B cell (primary cell): ENCODE measurements at regions not wholly inside any gene's neighbourhood (a gene's known extent, or its start where the extent isn't known, plus 50 kb on each side); places are given as distances from the start of the nearest gene placed in this dataset.

Experiments used
- ATAC-seq: fragments of 200-7000 bp; cut with Tn5 transposase; one replicate; pipeline ENCODE4 v1.10.0; 2021; ENCODE audit warnings: low read depth, mild to moderate bottlenecking, moderate number of reproducible peaks, moderate library complexity
- CTCF ChIA-PET: fragments of 350-600 bp; sonication (Branson Sonifier 250); formaldehyde crosslinking; loops from one replicate; lab custom pipeline; 2021; ENCODE audit warnings: antibody characterized with exemption, inconsistent platforms; lab: Charles Lee
- POLR2A ChIA-PET: fragments of 350-600 bp; sonication (Branson Sonifier 250); formaldehyde crosslinking; loops from one replicate; lab custom pipeline; 2021; ENCODE audit warnings: antibody characterized with exemption; lab: Charles Lee
- DNase-seq: peaks from one replicate; pipeline ENCODE4 v3.0.0; 2013
- H2AFZ ChIP-seq: 2 replicates; pipeline ENCODE4 v1.6.1; 2012; ENCODE audit warnings: mild to moderate bottlenecking, low read depth, low read length; ENCODE audit not compliant: insufficient read depth, poor library complexity, severe bottlenecking
- H3K27ac ChIP-seq, 2 donors: 1 replicate in 1 of 2; 2 replicates in 1 of 2; pipeline ENCODE4 v1.5.1; 2012 to 2013; ENCODE audit warnings: low read length in 2 of 2, mild to moderate bottlenecking in 2 of 2, moderate library complexity in 1 of 2
- H3K27me3 ChIP-seq, 4 experiments: fragments of 200-600 bp in 1 of 4; sonication (generic) in 1 of 4; replicated peaks in 1 of 4; 1 replicate in 2 of 4; 2 replicates in 2 of 4; pipeline versions ENCODE4 v1.6.1 to v1.7.0; 2013 to 2016; ENCODE audit warnings: low read length in 3 of 4, mild to moderate bottlenecking in 2 of 4, mixed read lengths in 1 of 4, moderate library complexity in 1 of 4; ENCODE audit not compliant: insufficient read depth in 4 of 4, control insufficient read depth in 3 of 4; ENCODE audit errors: control extremely low read depth in 1 of 4
- H3K36me3 ChIP-seq, 2 experiments: replicated peaks in 1 of 2; 1 replicate in 1 of 2; 2 replicates in 1 of 2; pipeline versions ENCODE4 v1.6.1 to v1.7.1; 2013; ENCODE audit warnings: low read length in 1 of 2; ENCODE audit not compliant: insufficient read depth in 2 of 2, control insufficient read depth in 1 of 2; ENCODE audit errors: control extremely low read depth in 1 of 2, extremely low read depth in 1 of 2
- H3K4me1 ChIP-seq, 2 donors: fragments of 200-600 bp in 1 of 2; sonication (generic) in 1 of 2; 1 replicate in 1 of 2; 2 replicates in 1 of 2; pipeline versions ENCODE4 v1.5.1 to v1.6.1; 2013 to 2017; ENCODE audit warnings: low read length in 2 of 2; ENCODE audit not compliant: control insufficient read depth in 2 of 2, insufficient read depth in 2 of 2
- H3K4me2 ChIP-seq: replicated peaks from 2 replicates; pipeline ENCODE3; 2012; ENCODE audit warnings: mild to moderate bottlenecking, low read depth, low read length; ENCODE audit not compliant: poor library complexity, severe bottlenecking
- H3K4me3 ChIP-seq, 5 experiments: fragments of 200-600 bp in 1 of 5; sonication (generic) in 1 of 5; 1 replicate in 3 of 5; 2 replicates in 2 of 5; pipeline versions ENCODE4 v1.5.1 to v1.7.0; 2011 to 2016; ENCODE audit warnings: low read length in 4 of 5, mild to moderate bottlenecking in 4 of 5, low read depth in 2 of 5, control low read depth in 1 of 5, moderate library complexity in 1 of 5; ENCODE audit not compliant: insufficient read depth in 1 of 5; ENCODE audit errors: control extremely low read depth in 1 of 5, extremely low read depth in 1 of 5
- H3K79me2 ChIP-seq: fragments of 200-600 bp; sonication (generic); one replicate; pipeline ENCODE4 v1.6.0; 2016; ENCODE audit warnings: low read length; ENCODE audit not compliant: control insufficient read depth, insufficient read depth
- H3K9ac ChIP-seq: fragments of 200-600 bp; sonication (generic); 2 replicates; pipeline ENCODE4 v1.6.1; 2017; ENCODE audit warnings: mild to moderate bottlenecking, low read length, moderate library complexity
- H3K9me3 ChIP-seq, 3 donors: one replicate each; pipeline versions ENCODE4 v1.6.1 to v1.7.1; 2013; ENCODE audit warnings: low read length in 2 of 3; ENCODE audit not compliant: control insufficient read depth in 2 of 3, insufficient read depth in 1 of 3; ENCODE audit errors: control extremely low read depth in 1 of 3
- H4K20me1 ChIP-seq: 2 replicates; pipeline ENCODE4 v1.6.0; 2012; ENCODE audit warnings: mild to moderate bottlenecking, low read length; ENCODE audit not compliant: insufficient read depth, control insufficient read depth, poor library complexity, severe bottlenecking
- H3K27ac Mint-ChIP-seq: one replicate; pipeline ENCODE4 v1.8.0; 2021; ENCODE audit warnings: mixed read lengths
- H3K27me3 Mint-ChIP-seq: one replicate; pipeline ENCODE4 v1.8.0; 2021; ENCODE audit warnings: mixed read lengths
- H3K4me1 Mint-ChIP-seq: one replicate; pipeline ENCODE4 v1.8.0; 2021; ENCODE audit warnings: mixed read lengths
- H3K4me3 Mint-ChIP-seq: one replicate; pipeline ENCODE4 v1.8.0; 2021; ENCODE audit warnings: mixed read lengths
- H3K9me3 Mint-ChIP-seq: one replicate; pipeline ENCODE4 v1.8.0; 2022; ENCODE audit warnings: mixed read lengths; ENCODE audit not compliant: insufficient read depth
- EZH2 ChIP-seq: IDR thresholded peaks from 2 replicates; pipeline ENCODE4 v1.6.1; 2012; ENCODE audit warnings: borderline replicate concordance, low read depth, mild to moderate bottlenecking, moderate library complexity, low read length; ENCODE audit not compliant: insufficient read depth, poor library complexity, severe bottlenecking
- WGBS: methylation state at CpG from one replicate; pipeline ENCODE4 v1.1.5; 2013; ENCODE audit warnings: missing lambda C conversion rate; ENCODE audit not compliant: insufficient coverage; 5-methylcytosine and 5-hydroxymethylcytosine counted together
- intact Hi-C: fragments of 100-400 bp; cut with micrococcal nuclease; formaldehyde crosslinking; loops from one replicate; pipeline ENCODE4 v1.10.0; 2022
- TF ChIP-seq, protein P1 (sequence below): fragments of 200-600 bp; IDR thresholded peaks from one replicate; pipeline ENCODE4 v1.8.0; 2022; ENCODE audit warnings: antibody characterized with exemption, mild to moderate bottlenecking

DNA sequence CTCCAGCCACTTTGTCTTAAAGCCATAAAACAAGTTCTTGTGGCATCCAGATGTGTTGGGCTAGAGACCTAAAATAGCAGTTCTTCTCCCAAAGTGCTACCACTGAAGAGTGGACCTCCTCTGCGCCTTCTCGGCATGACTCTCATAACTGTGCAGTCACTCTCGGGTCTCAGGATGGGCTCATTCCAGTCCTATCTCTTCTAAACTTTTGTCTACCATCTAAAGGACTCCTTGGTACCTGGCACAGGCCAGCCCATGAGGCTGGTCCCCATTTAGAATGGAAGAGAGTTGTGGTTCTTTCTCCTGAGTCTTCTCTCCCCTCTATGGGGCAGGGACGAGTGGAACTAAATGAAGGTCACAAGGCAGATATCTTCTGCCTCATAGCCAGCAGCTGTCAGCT, 272.0 kb upstream of the TMTC4 start:
- no peak for ATAC-seq
- POLR2A ChIA-PET: no interaction called here

DNA sequence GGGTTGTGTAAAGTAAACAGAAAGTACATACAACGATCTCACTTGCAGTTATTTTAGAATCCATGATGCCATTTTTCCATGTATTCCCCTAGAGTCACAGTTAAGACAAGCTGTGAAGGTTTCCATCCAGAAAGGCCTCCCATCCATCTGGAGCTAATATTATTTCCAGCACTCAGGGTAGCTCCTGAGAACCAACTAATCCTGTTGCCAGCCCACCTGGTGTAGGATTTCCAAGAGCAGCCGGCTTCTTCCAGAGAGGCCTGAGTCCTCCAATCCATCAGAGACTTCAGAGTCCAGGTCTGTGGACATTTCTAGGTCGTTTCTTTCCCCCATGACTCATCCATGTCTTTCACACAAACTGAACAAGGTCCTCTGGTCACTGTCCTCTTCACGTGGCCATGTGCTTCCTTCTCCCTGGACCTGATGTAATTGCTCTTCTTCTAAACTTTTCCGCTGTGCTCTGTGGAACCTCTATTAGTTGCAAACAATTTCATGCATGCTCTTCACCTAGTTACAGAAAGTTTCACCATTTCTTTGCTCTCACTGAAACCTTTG, 270.3 kb upstream of the TMTC4 start:
- Histone ChIP-seq H3K36me3 (no peaks in the 10 kb centered on the region), H3K79me2 (no peaks in the 10 kb centered on the region), H3K27ac (no peak overlapping the region), H3K4me1 (no peaks in the 10 kb centered on the region), H3K4me3 (no peak overlapping the region), H4K20me1 (no peaks in the 10 kb centered on the region), H3K4me2 (no peak overlapping the region), H3K27me3 (no peaks in the 10 kb centered on the region), H2AFZ (no peak overlapping the region), H3K9me3 (peaks cover 0 to 8% (median 0%) of the 10 kb centered on the region in 3 donors), H3K9ac (no peak overlapping the region)
- DNase-seq: no peak
- CTCF ChIA-PET: no interaction called here
- Mint-ChIP-seq H3K9me3 (no peaks in the 10 kb centered on the region), H3K27me3 (peaks cover 4% of the 10 kb centered on the region), H3K4me3 (no peak overlapping the region), H3K4me1 (no peaks in the 10 kb centered on the region), H3K27ac (no peak overlapping the region)
- POLR2A ChIA-PET: no interaction called here
- no peak for TF ChIP-seq EZH2
- ATAC-seq: no peak
- 78% methylated on average over 5 of the region's 5 CpGs for WGBS
- intact Hi-C loops: no loop called here

More for the DNA sequence above, 272.0 kb upstream of the TMTC4 start:
- H4K20me1 ChIP-seq: no peaks in the 10 kb centered on the region
- no peaks in the 10 kb centered on the region for H3K79me2 ChIP-seq
- no peaks in the 10 kb centered on the region for H3K27me3 ChIP-seq
- H3K27ac ChIP-seq: no peak overlapping the region
- no peak overlapping the region for H3K9ac ChIP-seq
- H3K4me2 ChIP-seq: no peak overlapping the region
- Mint-ChIP-seq H3K27ac (no peak overlapping the region), H3K27me3 (peaks cover 4% of the 10 kb centered on the region), H3K9me3 (no peaks in the 10 kb centered on the region), H3K4me3 (no peak overlapping the region), H3K4me1 (no peaks in the 10 kb centered on the region)
- 88% methylated on average over 4 of the region's 4 CpGs for WGBS
- H3K4me1 ChIP-seq: no peaks in the 10 kb centered on the region
- intact Hi-C loops: no loop called here
- CTCF ChIA-PET: no interaction called here
- no peak for DNase-seq
- no peak overlapping the region for H3K4me3 ChIP-seq
- peaks cover 0 to 8% (median 0%) of the 10 kb centered on the region in 3 donors for H3K9me3 ChIP-seq
- no peaks in the 10 kb centered on the region for H3K36me3 ChIP-seq
- H2AFZ ChIP-seq: no peak overlapping the region
- TF ChIP-seq, protein P1, sequence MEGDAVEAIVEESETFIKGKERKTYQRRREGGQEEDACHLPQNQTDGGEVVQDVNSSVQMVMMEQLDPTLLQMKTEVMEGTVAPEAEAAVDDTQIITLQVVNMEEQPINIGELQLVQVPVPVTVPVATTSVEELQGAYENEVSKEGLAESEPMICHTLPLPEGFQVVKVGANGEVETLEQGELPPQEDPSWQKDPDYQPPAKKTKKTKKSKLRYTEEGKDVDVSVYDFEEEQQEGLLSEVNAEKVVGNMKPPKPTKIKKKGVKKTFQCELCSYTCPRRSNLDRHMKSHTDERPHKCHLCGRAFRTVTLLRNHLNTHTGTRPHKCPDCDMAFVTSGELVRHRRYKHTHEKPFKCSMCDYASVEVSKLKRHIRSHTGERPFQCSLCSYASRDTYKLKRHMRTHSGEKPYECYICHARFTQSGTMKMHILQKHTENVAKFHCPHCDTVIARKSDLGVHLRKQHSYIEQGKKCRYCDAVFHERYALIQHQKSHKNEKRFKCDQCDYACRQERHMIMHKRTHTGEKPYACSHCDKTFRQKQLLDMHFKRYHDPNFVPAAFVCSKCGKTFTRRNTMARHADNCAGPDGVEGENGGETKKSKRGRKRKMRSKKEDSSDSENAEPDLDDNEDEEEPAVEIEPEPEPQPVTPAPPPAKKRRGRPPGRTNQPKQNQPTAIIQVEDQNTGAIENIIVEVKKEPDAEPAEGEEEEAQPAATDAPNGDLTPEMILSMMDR: no peak
- no peak for TF ChIP-seq EZH2
